ENCODE measurements at regions not wholly inside any gene's neighbourhood (a gene's known extent, or its start where the extent isn't known, plus 50 kb on each side); places are given as distances from the start of the nearest gene placed in this dataset.

DNA sequence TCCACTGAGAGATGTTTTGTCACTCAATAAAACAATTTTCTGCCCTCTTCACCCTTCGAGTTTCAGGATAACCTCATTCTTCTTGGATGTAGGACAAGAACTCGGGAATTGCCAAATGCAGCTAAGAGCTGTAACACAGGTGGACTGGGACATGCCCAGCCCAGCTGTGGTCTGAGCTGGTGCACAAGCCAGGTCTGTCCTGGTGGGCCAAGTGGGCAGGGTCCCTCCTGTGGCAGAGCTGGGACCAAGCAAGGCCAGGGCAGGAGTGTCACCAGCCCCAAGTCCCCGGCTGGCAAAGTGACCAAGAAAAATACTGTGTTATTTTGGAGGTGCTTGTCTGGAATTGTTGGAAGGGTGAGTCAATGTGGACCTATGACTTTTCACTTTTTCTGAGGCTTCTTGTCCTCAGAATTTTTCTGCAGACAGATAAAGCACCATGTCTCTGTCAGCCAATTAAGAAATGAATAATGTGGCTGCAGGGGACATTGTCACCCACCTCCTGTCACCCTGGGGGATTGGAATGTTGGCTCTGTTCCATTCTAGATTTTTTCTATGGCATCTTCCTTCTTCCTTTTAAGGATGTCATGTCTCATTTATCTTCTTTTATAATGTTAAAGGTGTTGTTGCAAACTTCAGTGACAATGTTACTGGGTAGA, 645.2 kb upstream of the EPHA6 start:
- no peak for DNase-seq

DNA sequence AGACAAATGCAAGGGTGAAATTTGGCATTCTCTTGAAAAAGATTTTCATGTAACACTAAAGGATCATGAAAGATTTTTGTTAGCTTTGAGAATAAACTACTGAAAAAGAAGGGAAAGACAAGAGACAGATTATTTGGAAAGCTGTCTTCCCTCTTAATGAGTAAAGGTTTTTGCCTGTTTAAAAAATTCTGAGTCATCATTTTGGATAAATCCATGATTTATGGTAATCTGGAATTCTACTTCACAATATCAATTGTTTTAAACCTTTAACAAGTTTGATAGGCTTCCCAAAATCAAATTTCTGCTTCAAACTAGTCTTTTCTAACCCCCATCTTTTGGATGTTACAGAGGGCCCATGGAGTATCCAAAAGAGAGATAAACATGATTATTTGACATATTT, 641.5 kb upstream of the EPHA6 start:
- DNase-seq, result no peak

DNA sequence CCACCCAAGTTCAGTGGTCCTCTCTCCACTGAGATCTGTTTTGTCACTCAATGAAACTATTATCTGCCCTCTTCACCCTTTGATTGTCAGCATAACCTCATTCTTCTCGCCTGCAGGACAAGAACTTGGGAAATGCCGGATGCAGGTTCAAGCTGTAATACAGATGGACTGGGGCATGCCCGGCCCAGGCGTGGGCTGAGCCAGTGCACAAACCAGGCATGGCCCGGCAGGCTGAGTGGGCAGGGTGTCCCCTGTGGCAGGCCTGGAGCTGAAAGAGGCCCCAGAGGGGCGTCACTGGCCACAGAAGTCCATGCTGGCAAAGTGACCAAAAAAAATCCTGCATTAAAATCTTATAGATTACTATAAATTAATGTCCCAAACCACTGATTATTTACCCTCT, 638.9 kb upstream of the EPHA6 start:
- DNase-seq, result no peak

DNA sequence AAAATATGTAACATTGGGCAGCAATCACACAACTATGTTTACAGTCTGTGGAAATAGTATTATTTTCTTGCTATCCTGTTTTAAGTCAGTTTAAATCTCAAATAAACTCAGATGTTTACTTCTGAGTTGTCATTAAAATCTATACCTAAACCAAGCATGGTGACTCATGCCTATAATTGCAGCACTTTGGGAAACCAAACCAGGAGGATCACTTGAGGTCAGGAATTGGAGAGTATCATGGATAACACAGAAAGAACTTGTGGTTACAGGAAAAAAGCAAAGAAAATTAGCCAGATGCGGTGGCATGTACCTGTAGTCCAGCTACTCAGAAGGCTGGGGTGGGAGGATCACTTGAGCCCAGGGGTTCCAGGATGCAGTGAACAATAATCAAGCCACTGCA, 631.6 kb upstream of the EPHA6 start:
- DNase-seq, result no peak

DNA sequence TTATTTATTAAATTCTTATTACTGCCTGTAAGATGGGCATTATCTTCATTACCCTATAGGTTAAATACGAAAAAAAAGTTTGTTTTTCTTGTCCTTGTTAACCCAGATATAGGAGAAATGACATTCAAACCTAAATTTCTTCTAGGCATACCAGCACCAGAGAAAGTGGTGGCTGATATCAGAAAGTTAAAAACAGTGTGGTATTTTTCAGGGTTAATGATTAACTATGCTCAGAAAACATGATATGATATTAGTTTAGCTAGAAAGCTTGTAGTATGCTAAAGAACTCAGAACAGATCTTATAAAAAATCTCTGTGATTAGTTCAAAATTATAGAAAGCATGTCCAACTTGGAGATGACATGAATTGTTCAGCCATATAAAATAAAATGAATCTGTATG, 630.5 kb upstream of the EPHA6 start:
- DNase-seq, result no peak

DNA sequence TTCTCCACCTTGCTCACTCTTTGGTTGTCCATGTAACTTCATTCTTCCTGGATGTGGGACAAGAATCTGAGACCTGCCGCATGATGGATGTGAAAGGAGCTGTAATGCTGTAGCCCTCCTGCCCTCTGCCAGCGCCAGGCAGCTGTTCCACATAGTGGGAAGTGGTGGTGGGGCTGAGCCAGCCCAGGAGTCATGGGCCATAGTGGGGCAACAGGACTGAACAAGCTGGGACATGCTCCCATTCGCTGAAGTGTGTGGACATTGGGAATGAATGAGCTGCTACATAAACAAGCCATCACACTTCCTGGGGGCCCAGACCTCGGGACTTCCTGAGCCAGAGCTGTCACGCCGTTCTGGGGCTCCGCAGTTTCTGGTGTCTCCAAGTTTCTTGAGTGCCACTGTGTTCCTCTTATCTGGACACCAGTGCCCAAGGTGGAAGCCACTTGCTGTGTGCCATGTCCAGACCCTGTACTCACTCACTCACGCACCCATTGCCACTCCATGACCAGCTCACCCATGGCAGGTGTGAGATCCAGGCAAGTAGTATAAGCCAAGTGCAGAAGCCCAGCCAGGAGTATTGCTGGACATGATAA, 624.3 kb upstream of the EPHA6 start:
- DNase-seq, result no peak

DNA sequence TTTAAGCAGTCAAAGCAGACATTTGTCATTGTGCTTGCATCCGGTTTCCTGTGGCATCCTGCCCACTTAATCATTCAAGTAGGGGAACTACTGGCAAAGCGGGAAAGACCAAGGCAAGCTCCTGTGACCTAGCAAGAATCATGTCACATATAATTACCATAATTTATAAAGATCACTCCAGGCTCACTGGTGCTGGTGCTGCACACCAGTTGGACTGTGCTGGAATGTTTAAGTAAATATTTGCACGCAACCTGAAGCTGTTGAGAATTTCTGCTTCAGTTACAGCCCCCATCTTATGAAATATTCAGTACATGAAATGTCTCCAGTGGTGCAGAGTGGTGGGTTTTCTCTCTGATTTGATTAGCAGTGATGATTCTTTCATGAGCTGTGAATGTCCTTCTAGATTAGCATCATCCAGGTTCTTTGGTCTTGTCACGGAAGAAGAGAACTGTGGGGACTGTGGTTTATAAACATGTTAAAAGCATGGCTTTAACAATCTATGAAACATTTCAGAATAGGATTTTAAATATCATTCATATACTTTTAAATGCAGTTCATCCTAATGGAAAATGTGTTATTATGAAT, 621.3 kb upstream of the EPHA6 start:
- no peak for DNase-seq

DNA sequence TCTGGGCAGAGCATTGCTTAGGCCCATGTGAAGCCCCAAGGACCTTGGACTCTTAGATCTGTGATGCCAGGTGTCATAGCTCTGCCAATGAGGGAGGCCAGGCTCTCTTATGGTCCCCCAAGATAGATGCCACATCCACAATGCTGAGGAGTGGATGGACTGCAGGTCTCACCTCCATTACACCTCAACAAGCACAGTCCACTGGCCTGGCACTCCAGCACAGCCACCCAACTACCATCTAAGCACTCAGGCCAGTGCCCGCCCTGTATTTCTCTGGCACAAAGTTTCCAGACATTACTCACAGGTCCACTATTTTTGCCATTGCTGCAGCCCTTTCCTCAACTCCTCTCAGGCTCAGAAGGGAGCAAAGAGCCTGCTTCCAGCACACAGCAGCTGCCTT, 613.5 kb upstream of the EPHA6 start:
- DNase-seq, result no peak

DNA sequence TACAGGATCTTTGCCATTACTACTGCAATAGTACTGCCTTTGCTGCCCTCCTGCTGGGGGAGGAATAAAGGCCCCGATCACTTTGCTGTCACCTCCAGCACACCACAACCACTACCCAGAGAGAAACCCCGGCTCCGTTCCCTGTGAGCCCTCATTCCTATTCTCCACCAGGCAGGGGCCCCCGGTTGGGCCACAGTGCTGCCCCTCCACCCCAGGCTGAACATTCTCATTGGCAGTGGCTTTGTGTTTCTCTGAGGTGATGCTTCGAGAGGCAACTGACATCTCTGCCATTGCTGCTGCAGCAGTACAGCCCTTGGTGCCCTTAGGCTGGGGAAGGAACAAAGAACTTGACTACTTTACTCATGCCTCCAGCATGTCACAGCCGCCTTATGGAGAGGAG, 612.9 kb upstream of the EPHA6 start:
- no peak for DNase-seq

DNA sequence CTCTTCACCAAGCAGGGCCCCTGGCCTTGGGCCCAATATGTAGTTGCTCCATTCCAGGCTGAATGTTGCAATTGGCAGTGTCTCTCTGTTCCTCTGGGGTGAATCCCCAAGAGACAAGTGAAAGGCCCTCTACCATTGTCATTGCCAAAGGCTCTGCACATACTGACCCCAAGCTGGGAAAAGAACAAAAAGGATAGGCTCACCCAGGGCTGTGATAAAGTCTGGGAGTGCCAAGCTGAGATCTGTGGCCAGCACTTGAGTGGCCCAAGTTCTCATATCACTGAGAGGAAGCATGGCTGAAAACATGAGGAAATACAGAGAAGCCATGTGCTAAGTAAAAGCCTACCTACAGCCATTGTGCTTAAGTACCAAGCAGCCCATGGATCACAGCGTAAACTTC, 612.2 kb upstream of the EPHA6 start:
- DNase-seq, result no peak

DNA sequence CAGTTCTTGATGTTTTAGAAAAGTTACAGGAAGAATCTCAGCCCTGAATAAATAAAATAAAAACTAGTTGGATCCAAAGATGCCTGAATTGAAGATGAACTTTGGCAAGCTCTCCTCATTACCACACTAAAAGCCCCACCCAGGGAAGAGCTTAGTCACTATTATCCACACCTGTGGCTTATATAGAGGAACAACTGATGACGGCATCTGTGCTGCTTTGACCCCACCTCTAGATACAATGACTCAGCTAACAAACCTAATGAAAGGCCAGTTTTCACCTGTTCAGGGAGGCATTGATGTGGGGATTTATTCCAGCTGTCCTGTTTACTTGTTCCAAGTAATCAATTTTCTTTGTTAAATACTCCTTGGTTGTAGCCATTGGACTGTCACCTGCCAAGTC, 604.7 kb upstream of the EPHA6 start:
- DNase-seq, result no peak

DNA sequence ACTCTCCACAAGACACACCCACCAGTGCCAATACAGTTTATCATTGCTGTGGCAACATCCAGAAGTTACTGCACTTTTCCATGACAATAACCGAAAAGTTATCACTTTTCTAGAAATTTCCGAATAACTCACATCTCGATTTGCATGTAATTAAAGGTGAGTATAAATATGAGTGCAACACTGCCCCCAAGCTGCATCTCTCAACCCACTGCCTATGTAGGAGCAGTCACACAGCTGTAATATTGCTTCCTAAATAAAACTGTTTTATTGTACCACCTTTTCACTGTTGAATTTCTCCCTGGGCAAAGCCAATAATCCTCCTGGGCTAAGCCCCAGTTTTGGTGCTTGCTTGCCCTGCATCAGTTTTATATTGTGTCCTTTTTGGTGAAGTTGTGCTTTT, 601.0 kb upstream of the EPHA6 start:
- no peak for DNase-seq

DNA sequence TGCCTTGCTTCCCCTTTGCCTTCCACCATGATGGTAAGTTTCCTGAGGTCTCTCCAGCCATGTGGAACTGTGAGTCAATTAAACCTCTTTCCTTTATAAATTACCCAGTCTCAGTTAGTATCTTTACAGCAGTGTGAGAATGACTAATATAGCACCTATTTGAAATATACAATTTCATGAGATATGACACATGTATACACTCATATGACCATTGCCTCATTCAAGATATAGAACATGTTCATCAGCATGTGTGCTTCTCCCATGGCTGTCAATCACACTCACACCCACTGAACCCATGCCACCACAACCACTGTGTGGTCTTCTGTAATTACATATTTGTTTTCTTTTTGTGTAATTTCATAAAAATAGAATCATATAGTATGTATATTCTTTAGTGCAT, 599.5 kb upstream of the EPHA6 start:
- DNase-seq, result no peak

DNA sequence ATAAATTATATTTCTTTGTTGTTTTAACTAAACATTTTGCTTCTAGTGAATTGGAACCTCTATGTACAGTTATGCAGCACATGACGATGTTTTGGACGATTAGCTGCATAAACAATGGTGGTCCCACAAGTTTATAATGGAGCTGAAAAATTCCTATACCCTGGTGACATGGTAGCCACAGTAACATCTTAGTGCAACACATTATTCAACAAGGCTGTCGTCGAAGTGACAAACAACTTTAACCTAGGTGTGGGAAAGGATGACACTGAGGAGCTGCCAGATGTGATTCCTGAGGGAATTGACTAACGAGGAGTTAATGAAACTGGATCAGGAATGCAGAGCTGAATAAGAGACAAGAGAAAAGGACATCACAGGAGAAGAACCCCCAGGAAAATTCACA, 588.9 kb upstream of the EPHA6 start:
- DNase-seq, result no peak

DNA sequence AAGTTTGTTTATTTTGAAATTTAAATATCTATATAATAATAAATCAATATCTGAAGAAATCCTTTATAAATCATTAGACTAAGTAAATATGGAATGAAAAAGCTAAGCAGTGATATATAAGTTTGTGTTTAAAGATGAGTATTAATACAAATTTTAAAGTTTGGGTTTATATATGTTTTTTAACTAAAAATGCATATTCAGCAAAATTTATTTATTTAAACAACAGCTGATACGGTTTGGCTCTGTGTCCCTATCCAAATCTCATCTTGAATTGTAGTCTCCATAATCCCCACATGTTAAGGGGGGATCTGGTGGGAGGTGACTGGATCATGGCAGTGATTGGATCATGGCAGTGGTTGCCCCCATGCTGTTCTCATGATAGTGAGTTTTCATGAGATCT, 580.7 kb upstream of the EPHA6 start:
- DNase-seq, result no peak

DNA sequence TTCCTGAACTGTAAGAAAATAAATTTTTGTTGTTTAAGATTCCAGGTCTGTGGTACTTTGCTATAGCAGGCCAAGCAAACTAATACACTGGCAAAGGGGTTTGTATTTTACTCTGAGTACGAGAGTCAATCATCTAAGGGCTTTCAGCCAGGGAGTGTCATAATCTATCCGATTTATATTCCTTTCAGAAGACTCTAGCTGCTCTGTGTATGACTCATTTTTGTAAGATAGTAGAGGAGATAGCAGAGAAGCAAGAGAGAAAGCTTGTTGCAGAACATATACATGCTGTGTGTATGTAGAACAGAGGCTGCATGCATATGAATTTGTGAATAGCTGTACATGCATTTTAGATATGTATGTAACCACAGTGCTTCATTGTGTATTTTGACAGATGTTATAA, 577.9 kb upstream of the EPHA6 start:
- DNase-seq, result no peak

DNA sequence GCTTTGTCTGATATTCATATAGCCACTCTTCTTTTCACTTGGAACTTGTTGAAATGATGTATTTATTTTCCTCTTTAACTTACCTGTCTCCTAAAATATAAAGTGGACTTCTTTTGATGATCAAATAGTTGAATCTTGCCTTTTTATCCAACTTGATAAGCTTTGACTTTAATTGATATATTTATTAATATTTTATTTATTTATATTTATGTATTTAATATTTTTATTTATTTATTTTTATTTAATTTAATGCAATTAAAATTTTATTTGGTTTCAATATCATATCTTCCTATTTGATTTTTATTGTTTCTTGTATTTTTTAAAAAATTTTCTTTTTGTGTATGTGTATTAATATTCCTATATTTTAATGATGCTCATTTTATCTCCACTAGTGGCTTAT, 555.1 kb upstream of the EPHA6 start:
- DNase-seq, result no peak

DNA sequence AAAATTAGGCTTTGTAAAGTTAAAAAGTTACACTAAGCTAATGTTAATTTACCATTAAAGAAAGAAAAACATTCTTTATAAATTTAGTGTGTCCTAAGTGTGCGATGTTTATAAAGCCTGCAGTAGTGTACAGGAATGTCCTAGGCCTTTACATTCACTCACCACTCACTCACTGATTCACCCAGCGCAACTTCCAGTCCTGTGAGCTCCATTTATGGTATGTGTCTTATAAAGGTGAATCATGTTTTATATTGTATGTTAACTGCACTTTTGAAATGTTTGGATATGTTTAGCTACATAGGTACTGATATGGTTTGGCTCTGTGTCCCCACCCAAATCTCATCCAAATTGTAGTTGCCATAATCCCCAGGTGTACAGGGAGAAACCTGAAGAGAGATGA, 549.7 kb upstream of the EPHA6 start:
- no peak for DNase-seq

DNA sequence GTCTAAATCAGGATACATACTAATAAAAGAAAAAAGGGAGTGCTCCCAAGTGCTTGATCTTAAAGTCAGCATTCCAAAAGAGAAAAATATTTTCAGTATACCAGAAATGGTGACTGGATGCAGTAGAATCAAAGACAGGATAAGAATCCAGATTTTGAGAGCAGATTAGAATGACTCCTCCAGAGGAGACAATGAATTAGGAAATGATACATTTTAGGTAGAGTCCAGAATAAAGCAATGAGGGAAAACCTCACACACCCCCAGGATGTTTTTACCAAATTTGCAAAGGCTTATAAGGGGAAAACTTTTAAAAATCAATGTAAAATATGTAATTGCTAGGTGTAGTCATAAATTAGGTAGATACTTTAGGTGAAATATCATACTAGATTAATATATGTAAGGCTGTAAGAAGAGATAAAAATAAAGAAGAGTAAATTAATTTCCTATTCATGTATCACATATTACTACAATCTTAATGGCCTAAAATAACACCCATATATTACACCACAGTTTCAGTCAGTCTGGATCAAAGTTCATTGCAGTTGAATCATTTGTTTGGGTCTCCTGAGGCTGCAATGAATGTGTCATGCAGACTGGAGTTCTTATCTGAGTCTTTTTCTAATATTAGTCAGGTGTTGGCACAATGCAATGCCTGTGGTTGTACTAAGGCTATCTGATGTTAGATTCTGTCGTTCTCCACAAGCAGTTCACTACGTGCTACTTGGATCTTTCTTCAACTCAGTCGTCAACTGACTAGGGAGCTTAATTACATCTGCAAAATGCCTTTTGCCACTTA, 547.8 kb upstream of the EPHA6 start:
- no peak for DNase-seq

DNA sequence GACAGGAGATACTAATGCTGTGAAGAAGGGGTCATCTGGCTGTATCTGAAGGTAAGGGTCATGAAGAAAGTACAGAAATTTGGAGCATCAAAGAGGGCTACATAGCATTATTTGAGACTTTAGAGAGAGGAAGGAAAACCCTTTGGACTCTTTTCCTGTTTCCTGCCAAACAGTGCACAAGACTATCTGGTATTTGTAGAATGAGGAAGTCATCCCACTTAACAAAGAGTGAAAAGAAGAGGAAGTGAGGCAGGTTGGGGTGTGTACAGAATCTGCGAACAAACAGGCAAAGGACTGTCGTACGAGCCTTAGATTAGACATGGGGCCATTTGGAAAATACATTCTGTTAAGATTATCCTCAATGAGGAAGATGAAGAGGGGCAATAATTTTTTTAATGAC, 546.8 kb upstream of the EPHA6 start:
- DNase-seq, result no peak

DNA sequence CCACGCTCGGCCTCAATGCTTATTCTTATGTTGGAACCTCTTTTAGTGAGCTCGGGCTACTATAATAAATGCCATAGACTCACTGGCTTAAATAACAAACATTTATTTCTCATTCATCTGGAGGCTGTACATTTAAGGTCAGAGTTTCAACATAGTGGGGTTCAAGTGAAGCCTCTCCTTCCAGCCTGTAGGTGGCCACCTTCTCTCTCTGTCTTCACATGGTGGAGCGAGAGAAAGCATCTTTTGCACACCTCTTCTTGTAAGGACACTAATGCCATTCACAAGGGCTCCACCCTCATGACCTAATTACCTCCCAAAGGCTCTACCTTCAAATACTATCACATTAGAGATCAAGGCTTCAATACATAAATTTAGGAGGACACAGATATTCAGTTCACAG, 520.3 kb upstream of the EPHA6 start:
- DNase-seq, result no peak

DNA sequence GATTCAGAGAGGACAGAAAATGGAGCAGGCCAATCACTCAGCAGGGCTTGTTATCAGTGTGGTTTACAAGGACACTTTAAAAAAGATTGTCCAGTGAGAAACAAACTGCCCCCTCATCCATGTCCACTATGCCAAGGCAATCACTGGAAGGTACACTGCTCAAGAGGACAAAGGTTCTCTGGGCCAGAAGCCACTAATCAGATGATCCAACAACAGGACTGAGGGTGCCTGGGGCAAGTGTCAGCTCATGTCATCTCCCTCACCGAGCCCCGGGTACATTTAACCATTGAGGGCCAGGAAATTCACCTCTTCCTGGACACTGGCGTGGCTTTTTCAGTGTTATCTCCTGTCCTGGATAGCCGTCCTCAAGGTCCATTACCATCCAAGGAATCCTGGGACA, 513.7 kb upstream of the EPHA6 start:
- no peak for DNase-seq

DNA sequence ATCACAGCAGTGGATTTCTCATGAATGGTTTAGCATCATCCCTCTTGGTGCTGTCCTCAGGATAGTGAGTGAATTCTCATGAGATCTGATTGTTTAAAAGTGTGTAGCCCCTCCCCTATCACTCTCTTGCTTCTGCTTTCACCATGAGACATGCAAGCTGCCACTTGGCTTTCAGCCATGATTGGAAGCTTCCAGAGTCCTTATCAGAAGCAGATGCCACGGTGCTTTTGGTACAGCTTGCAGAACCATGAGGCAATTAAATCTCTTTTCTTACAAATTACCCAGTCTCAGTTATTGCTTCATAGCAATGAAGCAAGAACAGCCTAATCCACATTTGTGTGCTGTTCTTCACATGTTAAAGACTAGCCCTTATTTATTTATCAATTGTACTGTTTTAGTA, 495.2 kb upstream of the EPHA6 start:
- DNase-seq, result no peak

DNA sequence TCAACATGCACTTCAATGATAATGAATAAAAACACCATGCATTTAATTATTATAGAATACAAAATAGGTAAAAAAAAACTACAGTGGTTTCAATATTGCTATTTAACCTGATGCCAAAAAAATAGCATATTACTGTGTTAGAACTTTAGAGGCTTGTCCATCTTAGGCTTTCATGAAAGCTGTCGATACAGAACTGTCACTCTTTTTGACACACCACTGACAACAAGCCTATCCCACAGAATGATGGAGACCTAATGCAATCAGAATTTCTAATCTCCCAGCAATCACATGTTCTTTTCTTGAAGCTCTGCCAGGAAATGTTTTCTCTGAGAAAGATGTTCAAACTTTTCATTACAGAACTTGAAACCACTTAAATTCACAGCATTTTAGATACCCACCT, 490.3 kb upstream of the EPHA6 start:
- no peak for DNase-seq
